Body of pancreas (tissue), 4 donors: ENCODE measurements at regions not wholly inside any gene's neighbourhood (a gene's known extent, or its start where the extent isn't known, plus 50 kb on each side); places are given as distances from the start of the nearest gene placed in this dataset.

Experiments
- ATAC-seq: fragments of 150-250 bp; one replicate; pipeline ENCODE4 v1.9.1; 2016
- DNase-seq, 4 donors: peaks; one replicate each; pipeline ENCODE4 v3.0.0-alpha.2; 2019
- H3K27ac ChIP-seq, 4 donors: fragments of 200-600 bp; sonication (generic); 1 replicate in 3 of 4; 2 replicates in 1 of 4; pipeline versions ENCODE4 v1.5.1 to v1.6.1; 2016 to 2019; ENCODE audit warnings: mild to moderate bottlenecking in 1 of 4, mixed read lengths in 1 of 4, moderate library complexity in 1 of 4
- H3K27me3 ChIP-seq, 2 donors: fragments of 200-600 bp; sonication (generic); one replicate each; pipeline ENCODE4 v1.6.0; 2016; ENCODE audit warnings: mild to moderate bottlenecking in 1 of 2
- H3K36me3 ChIP-seq, 2 donors: fragments of 200-600 bp; sonication (generic); replicated peaks in 1 of 2; 2 replicates each; pipeline ENCODE4 v1.5.1; 2016; ENCODE audit warnings: low read depth in 2 of 2; ENCODE audit not compliant: insufficient read depth in 1 of 2
- H3K4me1 ChIP-seq: fragments of 200-600 bp; sonication (generic); one replicate; pipeline ENCODE4 v1.6.0; 2016
- H3K4me3 ChIP-seq, 2 donors: fragments of 200-600 bp; sonication (generic); 1 replicate in 1 of 2; 2 replicates in 1 of 2; pipeline ENCODE4 v1.5.1; 2016 to 2019
- H3K9me3 ChIP-seq, 3 donors: fragments of 200-600 bp; sonication (generic); 1 replicate in 2 of 3; 2 replicates in 1 of 3; pipeline ENCODE4 v1.5.1; 2016
- CTCF ChIP-seq, 7 experiments: fragments of 450-650 bp in 4 of 7; fragments of 200-600 bp in 3 of 7; sonication (generic) in 3 of 7; IDR thresholded peaks; one replicate each; pipeline ENCODE4 v1.5.1; 2016 to 2019; ENCODE audit warnings: antibody characterized with exemption in 7 of 7
- POLR2A ChIP-seq, 3 donors: fragments of 450-650 bp; IDR thresholded peaks; one replicate each; pipeline ENCODE4 v1.6.1; 2016; ENCODE audit warnings: antibody characterized with exemption in 3 of 3, mild to moderate bottlenecking in 2 of 3
- WGBS, 2 donors: methylation state at CpG; one replicate each; pipeline ENCODE4 v1.1.5; 2017; 5-methylcytosine and 5-hydroxymethylcytosine counted together
- intact Hi-C: fragments of 100-400 bp; cut with DNase I; formaldehyde crosslinking; loops from one replicate; pipeline ENCODE4 v1.15.1; 2023

- ATAC-seq (no peak), DNase-seq (no peak)
- Histone ChIP-seq H3K4me1 (no peaks in the 10 kb centered on the region), H3K36me3 (no peaks in the 10 kb centered on the region), H3K27ac (no peak overlapping the region), H3K4me3 (no peak overlapping the region), H3K27me3 (peaks cover 0 to 4% of the 10 kb centered on the region in 2 donors), H3K9me3 (no peaks in the 10 kb centered on the region)
- 39 to 45% methylated on average over 9 of the region's 9 CpGs for WGBS, 2 donors
- intact Hi-C loops, result no loop called here
- no peak for TF ChIP-seq POLR2A (IDR thresholded peaks at IDR 0.05)
- no peak for TF ChIP-seq CTCF (IDR thresholded peaks at IDR 0.05)
These were observed 354.4 kb upstream of the MKI67 start for GRCh38 chr10:128480601-128481000.

- 44 to 53% methylated on average over 21 of the region's 21 CpGs for WGBS, 2 donors
- TF ChIP-seq CTCF (IDR thresholded peaks at IDR 0.05) (no peak), POLR2A (IDR thresholded peaks at IDR 0.05) (no peak)
- Histone ChIP-seq H3K36me3 (no peaks in the 10 kb centered on the region), H3K9me3 (no peaks in the 10 kb centered on the region), H3K4me1 (no peaks in the 10 kb centered on the region), H3K27ac (no peak overlapping the region), H3K4me3 (no peak overlapping the region), H3K27me3 (peaks cover 0 to 4% of the 10 kb centered on the region in 2 donors)
- no peak for DNase-seq
- ATAC-seq, result no peak
- intact Hi-C loops, result no loop called here
These were observed 355.1 kb upstream of the MKI67 start for GRCh38 chr10:128481152-128481840.

- no peak overlapping the region for H3K27ac ChIP-seq
- no peak for ATAC-seq
These were observed 355.8 kb upstream of the MKI67 start for GRCh38 chr10:128482052-128482451.

GRCh38 chr10:128483216-128483615, 357.0 kb upstream of the MKI67 start:
- no peak for DNase-seq
- no peak overlapping the region for H3K4me3 ChIP-seq
- intact Hi-C loops, result no loop called here
- no peak for ATAC-seq
- no peaks in the 10 kb centered on the region for H3K9me3 ChIP-seq
- no peak overlapping the region for H3K27ac ChIP-seq
- no peaks in the 10 kb centered on the region for H3K27me3 ChIP-seq
- TF ChIP-seq CTCF (IDR thresholded peaks at IDR 0.05) (no peak), POLR2A (IDR thresholded peaks at IDR 0.05) (no peak)
- WGBS, 2 donors, result 73 to 79% methylated on average over 4 to 16 of the region's 16 CpGs
- H3K4me1 ChIP-seq, result no peaks in the 10 kb centered on the region
- no peaks in the 10 kb centered on the region for H3K36me3 ChIP-seq

More at GRCh38 chr10:128482052-128482451, 355.8 kb upstream of the MKI67 start:
- Histone ChIP-seq H3K9me3 (no peaks in the 10 kb centered on the region), H3K36me3 (no peaks in the 10 kb centered on the region), H3K4me3 (no peak overlapping the region), H3K27me3 (peaks cover 0 to under 1% of the 10 kb centered on the region in 2 donors), H3K4me1 (no peaks in the 10 kb centered on the region)
- WGBS, 2 donors, result 67 to 78% methylated on average over 3 to 7 of the region's 7 CpGs
- no peak for DNase-seq
- intact Hi-C loops, result no loop called here
- TF ChIP-seq CTCF (IDR thresholded peaks at IDR 0.05), result no peak
- TF ChIP-seq POLR2A (IDR thresholded peaks at IDR 0.05), result no peak

GRCh38 chr10:128484041-128484440, 357.8 kb upstream of the MKI67 start:
- no peak for DNase-seq
- Histone ChIP-seq H3K36me3 (no peaks in the 10 kb centered on the region), H3K27me3 (no peaks in the 10 kb centered on the region), H3K9me3 (no peaks in the 10 kb centered on the region), H3K27ac (no peak overlapping the region), H3K4me3 (no peak overlapping the region), H3K4me1 (no peaks in the 10 kb centered on the region)
- intact Hi-C loops, result no loop called here
- WGBS, 2 donors, result 87 to 95% methylated on average over 5 of the region's 5 CpGs
- no peak for TF ChIP-seq CTCF (IDR thresholded peaks at IDR 0.05)
- no peak for TF ChIP-seq POLR2A (IDR thresholded peaks at IDR 0.05)
- no peak for ATAC-seq
